OCI-LY3 (cell line): ENCODE measurements at regions not wholly inside any gene's neighbourhood (a gene's known extent, or its start where the extent isn't known, plus 50 kb on each side); places are given as distances from the start of the nearest gene placed in this dataset.

Experiments
- CTCF ChIP-seq: fragments of 200-600, 300-600 bp; sonication (generic); IDR thresholded peaks from 2 replicates; pipeline ENCODE4 v1.5.1; 2014; ENCODE audit warnings: antibody characterized with exemption, low read length, low read depth
- EZH2phosphoT487 ChIP-seq: fragments of 200-600 bp; shearing (Covaris generic); IDR thresholded peaks from 2 replicates; pipeline ENCODE4 v1.6.1; 2018; ENCODE audit warnings: antibody characterized with exemption, mixed run types, low read depth

- TF ChIP-seq CTCF: no peak
- TF ChIP-seq EZH2phosphoT487: no peak
These were observed 168.9 kb upstream of the NFIB start for GRCh38 chr9:14482856-14483255.
